Stimulated activated CD4-positive, alpha-beta T cell treated with anti-CD3 and anti-CD28 coated beads, Interleukin-2, amount 100 ng/mL, for 4 hours (primary cell): ENCODE measurements at regions not wholly inside any gene's neighbourhood (a gene's known extent, or its start where the extent isn't known, plus 50 kb on each side); places are given as distances from the start of the nearest gene placed in this dataset.

Experiments used
- DNase-seq: peaks from one replicate; pipeline ENCODE4 v3.0.0-alpha.2; 2020; ENCODE audit warnings: low read depth

DNA sequence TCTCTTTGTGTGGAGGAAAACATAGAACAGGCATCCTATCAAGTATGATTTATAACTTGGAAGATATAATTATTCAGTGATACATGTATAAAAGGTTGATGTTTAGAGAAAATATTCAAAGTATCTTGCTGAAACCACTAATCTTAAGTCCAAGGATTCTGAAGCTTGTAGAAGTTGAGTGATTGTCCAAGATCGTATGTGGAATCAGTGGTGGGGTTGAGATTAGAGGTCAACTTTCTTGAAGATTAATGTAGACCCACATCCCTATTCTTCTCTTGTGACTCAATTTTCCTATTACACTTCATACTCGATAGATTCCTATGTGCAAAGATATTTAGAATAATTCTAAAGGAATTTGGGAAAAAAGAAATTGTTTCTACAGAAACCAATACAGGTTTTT, 1565.9 kb upstream of the ACVR2A start:
- DNase-seq = no peak

DNA sequence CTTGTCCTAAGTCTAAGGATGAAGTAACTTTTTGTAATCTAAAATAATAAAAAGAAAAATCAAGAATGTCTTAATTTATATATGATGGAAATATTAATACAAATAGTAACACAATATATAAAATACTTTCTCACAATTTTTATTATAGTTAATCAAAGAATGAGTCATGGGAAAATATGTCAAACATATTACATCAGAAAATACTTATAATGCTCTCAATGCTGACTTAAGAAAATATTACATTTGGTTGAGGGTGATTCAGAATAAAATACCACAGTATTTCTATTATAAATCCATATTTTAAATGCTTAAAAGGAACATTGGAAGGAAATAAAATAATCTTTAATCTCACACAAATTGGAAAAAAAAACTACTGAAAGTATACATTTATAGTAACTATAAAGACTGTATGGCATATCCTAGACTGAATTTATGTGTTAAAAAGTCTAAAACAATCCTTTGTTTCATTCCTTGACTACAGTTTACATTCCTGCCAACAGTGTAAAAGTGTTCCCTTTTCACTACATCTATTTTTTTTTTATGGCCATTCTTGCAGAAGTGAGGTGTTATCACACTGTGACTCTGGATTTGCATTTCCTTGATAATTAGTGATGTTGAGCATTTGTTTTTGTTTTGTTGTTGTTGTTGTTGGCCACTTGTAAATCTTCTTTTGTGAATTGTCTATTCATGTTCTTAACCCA, 1573.5 kb upstream of the ACVR2A start:
- no peak for DNase-seq

DNA sequence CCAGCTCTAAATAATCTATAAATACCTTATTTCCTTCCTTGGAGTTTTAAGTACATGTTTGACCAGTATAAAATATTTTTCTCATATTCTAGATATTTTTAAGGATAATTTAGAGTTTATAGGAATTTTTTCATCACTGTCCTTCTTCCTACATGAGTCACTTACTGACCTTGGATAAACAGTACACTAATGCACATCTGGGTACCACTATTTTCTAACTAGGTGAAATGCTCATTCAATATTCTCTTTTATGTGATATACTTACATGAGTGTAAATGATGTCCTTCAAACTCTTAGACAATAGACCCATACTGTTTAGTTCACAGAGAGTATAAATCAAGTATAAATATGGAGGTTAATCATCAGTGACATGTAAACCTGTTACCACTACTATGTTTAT, 1574.2 kb upstream of the ACVR2A start:
- no peak for DNase-seq

DNA sequence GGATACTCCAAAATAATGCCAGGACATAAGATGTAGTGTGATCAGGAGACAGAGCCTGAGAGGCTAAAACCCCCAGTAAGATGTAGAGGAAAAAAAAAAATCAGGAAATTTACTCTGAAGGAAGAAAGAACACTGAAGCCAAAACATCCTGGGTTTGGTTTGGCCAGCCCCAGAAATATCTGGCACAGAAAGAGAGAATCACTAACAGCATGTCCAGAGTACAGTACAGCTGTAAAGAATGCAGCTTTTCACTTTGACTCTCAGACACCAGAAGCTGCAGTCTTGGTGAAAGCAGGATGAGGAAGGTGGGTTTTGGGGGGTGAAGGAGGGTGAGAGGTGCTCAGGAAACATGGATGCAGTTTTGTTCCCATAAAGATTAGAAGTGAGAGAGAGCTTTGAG, 1577.7 kb upstream of the ACVR2A start:
- DNase-seq = no peak

DNA sequence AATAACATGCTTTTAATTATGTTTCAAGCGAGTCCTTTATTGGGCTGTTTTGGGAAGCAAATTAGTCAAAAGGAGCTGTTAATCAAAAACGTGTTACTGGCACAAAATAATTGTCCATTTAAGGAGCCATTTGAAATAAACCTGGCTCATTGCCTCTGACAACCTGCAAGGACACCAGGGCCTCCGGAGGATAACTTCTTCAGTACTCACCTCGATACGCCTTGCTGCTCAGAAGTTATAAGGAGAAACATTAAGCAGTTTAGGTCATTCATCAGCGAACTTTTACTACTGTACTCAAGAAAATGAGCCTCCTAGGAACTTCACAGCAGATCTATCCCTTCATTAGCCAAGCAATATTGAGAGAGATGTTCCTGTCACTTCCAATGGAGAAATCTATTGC, 1579.2 kb upstream of the ACVR2A start:
- no peak for DNase-seq

DNA sequence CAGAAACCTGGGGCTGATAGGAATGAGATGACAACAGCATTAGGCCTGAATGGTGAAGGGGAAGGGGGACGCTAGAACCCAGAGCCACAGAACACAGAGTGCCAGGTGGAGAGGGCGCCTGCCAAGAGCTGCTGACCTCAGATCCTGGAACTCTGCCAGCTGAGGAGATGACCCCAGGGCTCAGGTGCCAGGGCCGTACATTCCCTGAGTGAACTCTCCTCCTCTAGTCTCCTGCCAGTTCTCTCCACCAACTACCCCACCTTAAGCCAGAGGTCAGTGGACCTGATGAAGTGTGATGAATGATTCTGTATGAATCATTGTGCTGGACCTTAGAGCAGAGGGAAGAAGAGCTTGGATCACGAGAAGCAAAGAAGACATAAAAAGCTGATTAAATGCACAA, 1582.2 kb upstream of the ACVR2A start:
- no peak for DNase-seq

DNA sequence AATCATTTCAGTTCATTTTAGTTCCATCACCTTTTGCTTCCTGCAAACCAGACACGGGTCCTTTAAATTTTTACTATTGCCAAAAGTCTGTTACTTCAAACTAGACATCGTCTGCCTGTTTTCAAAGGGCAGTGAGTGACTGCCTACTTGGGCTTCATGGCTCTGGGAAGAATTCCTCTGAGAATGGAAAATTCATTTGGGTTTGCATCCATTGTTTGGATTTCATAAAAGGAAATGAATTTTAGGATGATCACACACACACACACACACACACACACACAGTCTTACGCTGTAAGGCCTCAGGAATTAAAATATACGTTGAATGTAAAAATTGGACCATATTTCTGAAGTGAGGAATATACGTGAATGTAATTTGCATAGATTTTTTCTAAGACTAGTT, 1584.3 kb upstream of the ACVR2A start:
- DNase-seq = no peak

DNA sequence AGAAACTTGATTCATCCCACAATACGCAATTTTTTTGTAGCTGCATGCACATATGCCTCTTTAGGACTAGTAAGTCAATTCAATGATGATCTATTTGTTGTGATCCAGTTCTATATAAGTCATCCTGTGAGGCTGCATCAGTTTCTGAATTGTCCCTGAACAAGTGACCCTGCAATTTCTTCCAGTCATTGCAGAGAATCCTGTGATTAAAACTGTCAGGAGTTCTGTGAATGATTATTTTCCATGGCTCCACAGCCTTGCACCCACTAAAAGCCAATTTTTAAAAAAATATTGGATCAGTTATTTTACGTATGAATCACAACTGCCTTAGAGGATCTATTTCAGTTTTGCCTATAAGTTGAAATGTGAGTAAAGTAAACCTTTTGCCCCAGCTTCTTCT, 1585.0 kb upstream of the ACVR2A start:
- DNase-seq = no peak

DNA sequence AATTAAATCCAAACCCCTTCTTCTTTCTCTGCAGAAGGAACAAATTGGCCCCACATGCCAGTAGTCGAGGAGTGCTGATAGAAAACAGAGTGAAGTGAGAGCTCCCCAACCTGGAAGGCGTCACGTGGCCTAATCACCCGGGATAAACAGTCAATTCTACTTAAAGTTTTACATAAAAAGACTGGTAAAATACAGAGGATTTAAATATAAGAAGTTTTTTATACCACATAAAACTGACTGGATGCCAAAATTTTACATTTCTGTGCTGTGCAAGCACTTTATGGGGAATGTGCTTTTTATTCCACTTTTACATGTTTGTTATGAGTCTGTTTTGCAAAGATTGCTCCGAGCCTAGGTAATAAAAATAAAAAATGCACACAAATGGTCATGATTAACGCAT, 1586.8 kb upstream of the ACVR2A start:
- DNase-seq = no peak

DNA sequence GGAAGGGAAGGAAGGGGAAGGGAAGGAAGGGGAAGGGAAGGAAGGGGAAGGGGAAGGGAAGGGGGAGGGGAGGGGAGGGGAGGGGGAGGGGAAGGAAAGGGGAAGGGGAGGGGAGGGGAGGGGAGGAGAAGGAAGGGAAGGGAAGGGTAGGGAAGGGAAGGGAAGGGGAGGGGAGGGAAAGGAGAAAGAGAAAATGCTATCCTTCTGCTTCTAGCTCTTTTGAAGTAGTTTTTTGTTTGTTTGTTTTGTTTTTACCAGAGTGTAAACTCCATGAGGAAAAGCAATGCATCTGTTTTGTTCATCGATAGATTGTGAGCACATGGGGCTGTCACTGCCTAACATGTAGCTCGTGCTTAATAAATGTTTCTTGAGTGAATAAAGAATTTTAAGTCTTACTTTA, 1592.7 kb upstream of the ACVR2A start:
- no peak for DNase-seq

DNA sequence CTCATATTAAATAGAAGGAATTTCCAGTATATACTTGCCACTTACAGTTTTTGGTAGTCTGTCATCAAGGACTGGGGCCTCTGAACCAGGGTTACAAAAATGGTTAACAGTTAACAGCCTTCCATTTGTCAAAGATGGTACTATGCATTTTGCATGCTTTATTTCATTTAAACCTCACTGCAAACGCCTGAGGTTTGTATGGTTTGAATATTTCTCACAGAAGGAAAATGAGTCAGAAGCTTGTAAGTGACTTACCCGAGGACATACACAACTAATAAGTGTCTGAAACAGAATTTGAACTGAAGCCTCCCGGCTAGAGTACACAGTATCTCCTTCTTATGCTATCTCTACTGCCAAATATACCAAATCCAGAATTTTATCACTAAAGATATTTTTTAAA, 1593.5 kb upstream of the ACVR2A start:
- DNase-seq = no peak

DNA sequence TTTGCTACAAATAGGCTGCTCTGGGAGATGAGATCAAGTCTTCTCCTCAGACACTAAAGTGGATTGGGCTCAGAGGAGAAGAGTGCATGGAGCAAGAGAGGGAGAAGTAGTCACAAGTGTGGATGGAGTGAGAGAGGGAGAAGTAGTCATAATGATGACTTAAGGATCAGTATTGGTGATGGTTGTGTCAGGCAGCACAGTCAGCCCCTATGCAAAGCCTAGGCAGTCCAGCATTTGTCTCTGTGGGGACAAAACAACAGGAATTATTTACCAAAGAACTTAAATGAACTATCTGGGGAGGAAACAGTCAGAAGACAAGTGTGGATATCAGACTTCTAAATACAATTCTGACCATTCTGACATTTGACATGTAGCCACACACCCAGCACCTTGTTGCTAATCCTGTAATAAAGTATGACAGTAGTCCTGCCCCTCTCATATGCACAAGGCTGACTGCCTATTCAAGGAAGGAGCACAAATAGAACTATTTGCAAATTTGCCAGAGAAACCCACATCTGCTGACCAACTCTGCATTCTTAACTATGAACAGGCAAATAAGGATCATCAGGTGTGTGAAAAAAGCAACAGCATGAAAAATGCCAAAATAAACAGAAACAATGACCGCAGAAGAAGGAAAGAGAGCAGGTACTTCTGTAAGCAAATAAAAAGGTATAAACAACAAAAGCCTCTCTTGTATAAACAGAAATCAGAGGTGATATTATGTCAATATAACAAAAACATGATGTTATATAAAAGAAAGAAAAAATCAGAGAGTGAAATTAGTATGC, 1597.9 kb upstream of the ACVR2A start:
- no peak for DNase-seq

DNA sequence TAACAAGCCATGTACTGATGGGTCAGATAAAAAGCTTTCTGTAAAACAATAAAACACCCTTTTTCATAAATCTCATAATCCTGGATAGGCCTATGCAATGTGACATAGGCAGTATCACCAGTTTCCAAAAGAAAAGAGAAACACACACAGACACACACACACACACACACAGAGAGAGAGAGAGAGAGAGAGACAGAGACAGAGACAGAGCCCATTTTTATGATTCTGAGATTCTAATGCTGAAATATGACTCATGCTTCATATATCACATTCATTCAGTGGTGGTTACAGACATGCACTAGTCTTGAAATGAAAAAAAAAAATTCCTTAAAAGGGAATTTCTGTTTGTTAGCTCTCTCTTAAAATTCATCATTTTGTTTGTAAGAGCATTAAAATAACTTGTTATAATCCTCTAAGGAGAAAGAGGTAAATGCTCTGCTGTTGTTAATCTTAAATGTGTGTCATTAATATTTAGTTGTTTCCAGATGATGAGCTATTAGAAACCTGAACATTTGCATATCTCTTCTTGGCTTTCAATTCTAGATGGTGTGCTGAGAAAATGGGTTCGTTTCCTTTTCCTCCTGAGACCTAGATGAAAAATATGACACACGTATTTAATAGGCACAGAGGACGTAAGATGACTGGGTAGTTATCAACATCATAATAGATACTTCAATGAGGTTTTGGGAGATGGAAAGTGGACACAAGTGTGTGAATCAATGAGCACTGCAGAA, 1598.7 kb upstream of the ACVR2A start:
- no peak for DNase-seq

DNA sequence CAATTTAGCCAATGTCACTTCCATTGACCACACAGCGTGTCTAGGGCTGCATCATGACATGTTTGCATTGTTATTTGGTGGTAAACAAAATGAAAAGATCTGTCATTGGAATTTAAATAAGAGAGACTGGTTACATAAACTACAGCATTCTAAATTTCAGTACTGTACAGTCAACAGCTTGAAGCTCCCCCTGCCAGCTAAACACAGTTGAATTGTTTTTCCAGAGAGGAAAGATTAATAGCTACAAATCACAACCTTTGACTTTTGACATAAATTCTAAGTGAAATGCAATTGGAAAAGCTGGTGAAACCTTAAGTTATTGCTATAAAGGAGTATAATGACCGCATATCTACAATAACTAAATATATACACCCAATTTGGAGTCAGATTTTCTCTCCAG, 1600.0 kb upstream of the ACVR2A start:
- no peak for DNase-seq

DNA sequence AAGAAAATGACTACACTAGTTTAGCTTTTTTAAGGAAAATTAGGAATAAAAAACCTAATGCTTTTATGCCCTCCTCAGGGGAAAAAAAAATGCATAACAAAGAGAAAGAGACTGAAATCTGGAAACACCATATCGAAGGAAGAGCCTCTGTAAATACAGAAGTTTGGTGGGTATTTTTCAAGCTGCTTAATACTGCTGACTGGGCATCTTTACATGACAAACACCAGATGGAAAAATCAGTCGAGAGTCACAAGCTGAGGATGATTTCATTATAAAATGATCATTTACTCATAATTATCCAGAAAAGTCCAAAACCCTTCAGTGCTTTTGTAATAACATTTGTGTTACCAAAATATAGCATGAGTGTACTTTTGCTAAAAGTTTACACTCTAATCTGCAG, 1600.7 kb upstream of the ACVR2A start:
- DNase-seq = no peak

DNA sequence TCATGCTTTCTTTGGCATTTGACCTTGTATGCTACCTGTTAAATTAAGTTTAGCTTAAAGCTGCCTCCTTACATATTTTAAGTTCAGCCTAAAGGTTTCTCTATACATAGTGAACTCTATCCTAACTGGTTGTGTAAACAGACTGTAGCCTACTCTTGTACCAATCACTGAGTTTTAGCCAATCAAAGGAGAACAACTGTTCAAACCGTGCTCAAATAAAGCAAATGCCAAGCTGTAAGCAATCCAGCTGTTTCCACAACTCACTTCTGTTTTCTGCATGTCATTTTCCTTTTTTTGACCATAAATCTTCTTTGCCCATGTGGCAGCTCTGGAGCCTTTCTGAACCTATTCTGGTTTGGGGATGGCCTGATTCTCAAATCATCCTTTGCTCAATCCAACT, 1603.8 kb upstream of the ACVR2A start:
- DNase-seq = no peak

DNA sequence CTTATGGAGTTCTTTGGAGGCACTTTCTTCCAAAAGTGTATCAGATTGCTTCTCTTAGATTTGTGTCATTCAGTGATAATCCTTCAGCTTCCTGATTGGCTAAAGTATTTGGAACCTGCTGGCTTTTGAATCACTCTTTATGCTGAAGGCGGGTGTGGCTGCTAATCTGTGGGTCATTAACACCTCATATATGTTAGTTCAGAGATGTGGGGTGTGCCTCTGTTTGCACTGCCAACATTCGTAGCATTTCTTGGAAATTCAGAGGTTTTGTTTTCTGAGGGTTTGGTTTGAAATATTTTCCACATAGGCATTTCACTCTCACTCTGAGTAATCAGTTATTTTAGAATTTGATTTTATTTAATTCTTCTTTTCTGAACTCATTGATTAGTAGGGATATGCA, 1604.4 kb upstream of the ACVR2A start:
- no peak for DNase-seq

DNA sequence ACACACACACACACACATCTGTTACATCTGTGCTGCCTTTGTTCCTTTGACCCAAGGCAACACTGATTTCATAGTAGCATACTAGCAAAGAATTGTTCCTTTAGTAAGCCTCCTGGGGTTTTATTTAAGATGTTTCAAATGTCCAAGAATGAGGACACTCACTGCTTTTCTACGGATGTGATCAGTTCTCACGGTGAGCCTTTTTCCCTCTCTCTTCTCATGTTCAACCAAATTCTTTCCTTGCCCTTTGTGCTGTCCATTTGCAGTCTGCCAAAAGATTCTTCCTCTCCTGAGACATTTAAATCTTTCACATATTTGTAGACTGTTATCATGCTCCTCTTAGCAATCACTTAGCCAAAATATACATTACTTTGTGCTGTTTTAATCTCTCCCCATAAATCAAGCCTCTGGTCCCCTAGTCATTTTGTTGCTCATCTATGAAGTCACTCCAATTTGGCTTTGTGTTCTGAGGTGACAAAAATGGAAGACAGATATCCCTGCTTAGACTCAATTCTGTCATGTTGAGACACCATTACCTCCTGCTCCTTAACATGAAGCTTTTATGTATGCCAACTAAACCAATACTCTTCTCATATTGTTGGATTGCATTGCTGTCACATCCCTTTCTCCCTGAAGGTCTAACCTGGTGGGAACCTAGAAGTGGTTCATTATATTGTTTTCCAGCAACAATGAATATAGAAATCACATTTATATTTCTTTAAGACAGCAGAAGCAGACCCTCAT, 1605.3 kb upstream of the ACVR2A start:
- DNase-seq = no peak

DNA sequence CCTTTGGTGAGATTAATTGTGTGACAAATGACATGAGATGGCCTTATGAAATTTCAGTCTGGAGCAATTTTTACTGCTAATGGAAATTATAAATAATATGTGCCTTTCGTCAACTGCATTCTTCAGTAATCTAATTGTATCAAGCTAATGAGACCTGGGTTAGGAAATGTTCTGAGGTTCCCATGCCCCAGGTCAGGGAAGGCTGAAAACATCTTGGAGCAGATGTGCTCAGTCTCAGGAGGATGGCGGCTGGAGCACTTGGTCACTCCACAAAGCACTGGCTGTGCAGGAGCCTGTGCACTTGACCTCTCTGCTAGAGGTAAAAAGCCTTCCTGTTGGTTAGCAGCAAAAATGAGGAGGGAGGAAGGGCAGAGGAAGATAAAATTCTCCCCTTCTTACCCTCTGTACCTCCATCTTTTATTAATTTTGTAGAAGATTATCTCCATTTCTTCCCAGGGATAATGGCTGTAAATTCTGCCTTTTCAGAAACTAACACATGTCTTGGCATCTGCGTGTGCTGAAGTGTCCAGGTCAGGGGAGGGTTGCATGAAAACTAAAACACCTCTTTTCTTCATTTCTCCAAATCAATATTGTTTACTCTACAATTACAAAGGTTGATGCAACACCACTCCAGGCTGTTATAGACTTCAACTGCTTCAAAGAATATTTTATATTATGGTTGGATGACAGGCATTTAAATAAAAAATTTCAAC, 1606.4 kb upstream of the ACVR2A start:
- DNase-seq = no peak

DNA sequence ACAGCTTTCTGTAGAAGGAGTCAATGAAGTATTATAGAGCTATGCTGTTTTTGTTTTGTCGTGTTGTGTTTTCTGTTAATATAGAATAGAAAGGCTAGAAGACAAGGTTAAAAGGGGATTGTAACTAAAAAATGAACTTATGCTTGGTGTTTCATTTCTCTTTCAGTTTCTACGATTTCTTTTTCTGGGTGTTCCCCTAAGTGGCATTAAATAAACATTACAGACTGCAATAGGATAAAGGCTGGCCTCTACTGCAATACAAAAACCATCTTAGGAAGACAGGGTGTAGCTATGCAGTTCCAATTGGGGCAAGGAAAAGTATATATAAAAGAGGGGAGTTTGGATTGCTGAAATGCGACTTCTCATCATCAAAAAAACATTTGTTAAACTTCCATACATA, 1609.7 kb upstream of the ACVR2A start:
- DNase-seq = no peak

DNA sequence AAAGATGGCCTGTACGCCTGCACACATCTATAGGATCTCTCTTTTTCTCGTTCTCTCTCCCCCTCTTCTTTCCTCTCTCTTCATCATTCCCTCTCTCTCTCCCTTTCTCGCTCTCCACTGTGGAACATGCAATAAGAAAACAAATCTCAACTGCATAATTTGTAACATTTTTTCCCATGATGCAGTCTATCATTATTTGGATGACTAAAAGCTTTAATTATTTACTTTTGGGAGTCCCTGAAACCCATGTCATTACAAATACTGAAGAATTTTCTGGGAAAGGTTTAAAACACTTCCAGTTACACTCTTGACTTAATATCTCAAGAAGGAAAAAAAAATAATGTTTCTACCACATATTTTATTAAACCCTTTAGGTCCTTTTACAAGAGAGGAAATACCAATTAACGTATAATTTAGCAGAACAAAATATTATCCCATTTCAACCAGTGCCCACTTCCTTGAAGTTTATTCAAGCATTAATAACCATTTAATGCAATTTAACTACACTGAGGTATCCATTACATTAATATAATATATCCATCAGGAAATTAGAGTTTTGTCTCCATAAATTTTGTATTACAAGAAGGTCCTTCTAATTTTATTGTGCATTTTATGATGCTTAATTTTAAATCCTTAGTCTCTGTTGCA, 1615.2 kb upstream of the ACVR2A start:
- no peak for DNase-seq
